ENCODE measurements at regions not wholly inside any gene's neighbourhood (a gene's known extent, or its start where the extent isn't known, plus 50 kb on each side); places are given as distances from the start of the nearest gene placed in this dataset.

- TF ChIP-seq CTCF (conservative IDR thresholded peaks at IDR 0.05; ENCODE audit: low read length) = no peak
- TF ChIP-seq EZH2phosphoT487 (IDR thresholded peaks at IDR 0.05; ENCODE audit: borderline replicate concordance, low read depth, low read length) = no peak
Observed at GRCh38 chr18:38756436-38756835, 1190.8 kb upstream of the CELF4 start.
